D721Med (cell line): ENCODE measurements at regions not wholly inside any gene's neighbourhood (a gene's known extent, or its start where the extent isn't known, plus 50 kb on each side); places are given as distances from the start of the nearest gene placed in this dataset.
"Not testable (repeated sequence)": the region's sequence is repeated elsewhere in the genome, so short reads cannot be mapped to it uniquely, and the experiment has no call there.

ENCODE experiments used
- DNase-seq: peaks from one replicate; pipeline ENCODE4 v3.0.0; 2011; ENCODE audit warnings: low spot score; ENCODE audit not compliant: insufficient read length
- FAIRE-seq: peaks from 2 replicates; lab custom pipeline; 2011; peaks lifted over from hg19 to GRCh38; lab: Jason Lieb, UNC
- CTCF ChIP-seq: IDR thresholded peaks from 2 replicates; pipeline ENCODE4 v1.5.1; 2012; ENCODE audit warnings: mild to moderate bottlenecking, control low read depth; ENCODE audit not compliant: insufficient read depth; ENCODE audit errors: missing control alignments

GRCh38 chrX:1051421-1051820 lies 161.0 kb downstream of the CRLF2 start:
- DNase-seq: no peak
- no peak for FAIRE-seq
- no peak for TF ChIP-seq CTCF

GRCh38 chrX:1045680-1046314 lies 166.7 kb downstream of the CRLF2 start:
- FAIRE-seq (no peak), DNase-seq (no peak)
- TF ChIP-seq CTCF: no peak

- FAIRE-seq (no peak), DNase-seq (no peak)
- no peak for TF ChIP-seq CTCF
Measured at GRCh38 chrX:1041091-1041490, 171.4 kb downstream of the CRLF2 start.

- not testable (repeated sequence) for DNase-seq, FAIRE-seq
Measured at GRCh38 chrX:1035931-1036330, 176.5 kb downstream of the CRLF2 start.

- no peak for TF ChIP-seq CTCF
- DNase-seq (no peak), FAIRE-seq (no peak)
Measured at GRCh38 chrX:1035206-1035605, 177.2 kb downstream of the CRLF2 start.

- no peak for TF ChIP-seq CTCF
- FAIRE-seq (no peak), DNase-seq (no peak)
Measured at GRCh38 chrX:1034717-1035116, 177.7 kb downstream of the CRLF2 start.

GRCh38 chrX:1031521-1032430 lies 180.7 kb downstream of the CRLF2 start:
- FAIRE-seq (no peak), DNase-seq (no peak)
- TF ChIP-seq CTCF: no peak
